Gastroesophageal sphincter (tissue), 4 donors: ENCODE measurements at regions not wholly inside any gene's neighbourhood (a gene's known extent, or its start where the extent isn't known, plus 50 kb on each side); places are given as distances from the start of the nearest gene placed in this dataset.

Experiments
- ATAC-seq: fragments of 150-250 bp; one replicate; pipeline ENCODE4 v1.9.1; 2016; ENCODE audit warnings: mild to moderate bottlenecking, moderate library complexity
- H3K27ac ChIP-seq, 4 donors: fragments of 200-600 bp; sonication (generic) in 3 of 4; 1 replicate in 3 of 4; 2 replicates in 1 of 4; pipeline ENCODE4 v1.5.1; 2016 to 2019
- H3K27me3 ChIP-seq: fragments of 200-600 bp; sonication (generic); one replicate; pipeline ENCODE4 v1.5.1; 2019
- H3K36me3 ChIP-seq, 2 donors: fragments of 200-600 bp; sonication (generic); one replicate each; pipeline ENCODE4 v1.5.1; 2019; ENCODE audit warnings: control low read depth in 1 of 2
- H3K4me1 ChIP-seq, 3 donors: fragments of 200-600 bp; sonication (generic); 1 replicate in 2 of 3; 2 replicates in 1 of 3; pipeline ENCODE4 v1.5.1; 2016 to 2019; ENCODE audit warnings: control low read depth in 2 of 3
- H3K4me3 ChIP-seq, 2 donors: fragments of 200-600 bp; sonication (generic); one replicate each; pipeline ENCODE4 v1.5.1; 2019; ENCODE audit warnings: mild to moderate bottlenecking in 1 of 2, moderate library complexity in 1 of 2
- H3K9me3 ChIP-seq, 3 donors: fragments of 200-600 bp; sonication (generic); one replicate each; pipeline ENCODE4 v1.5.1; 2017 to 2019; ENCODE audit warnings: control low read depth in 2 of 3
- CTCF ChIP-seq, 4 experiments: fragments of 200-600 bp in 2 of 4; fragments of 450-650 bp in 2 of 4; sonication (generic) in 1 of 4; IDR thresholded peaks; one replicate each; pipeline ENCODE4 v1.5.1; 2017 to 2019; ENCODE audit warnings: antibody characterized with exemption in 4 of 4, mild to moderate bottlenecking in 2 of 4, moderate library complexity in 2 of 4
- EP300 ChIP-seq: sonication (generic); formaldehyde crosslinking; IDR thresholded peaks from one replicate; pipeline ENCODE4 v1.6.1; 2017; ENCODE audit warnings: antibody characterized with exemption, mild to moderate bottlenecking
- POLR2A ChIP-seq, 2 donors: fragments of 450-650 bp; IDR thresholded peaks; one replicate each; pipeline ENCODE4 v1.6.1; 2017; ENCODE audit warnings: antibody characterized with exemption in 2 of 2, mild to moderate bottlenecking in 2 of 2, moderate library complexity in 1 of 2
- POLR2AphosphoS5 ChIP-seq: sonication (generic); formaldehyde crosslinking; IDR thresholded peaks from one replicate; pipeline ENCODE4 v1.6.1; 2017; ENCODE audit warnings: antibody characterized with exemption
- WGBS, 2 donors: methylation state at CpG; one replicate each; pipeline ENCODE4 v1.1.5; 2018; ENCODE audit warnings: low coverage in 1 of 2; 5-methylcytosine and 5-hydroxymethylcytosine counted together

GRCh38 chr4:173879509-173879908 is 349.5 kb upstream of the HAND2 start:
- Histone ChIP-seq H3K9me3 (no peaks in the 10 kb centered on the region), H3K4me1 (no peaks in the 10 kb centered on the region), H3K4me3 (no peak overlapping the region), H3K27ac (no peak overlapping the region), H3K36me3 (no peaks in the 10 kb centered on the region), H3K27me3 (no peaks in the 10 kb centered on the region)
- no peak for ATAC-seq
- WGBS, 2 donors, result 77 to 91% methylated on average over 5 of the region's 5 CpGs
- no peak for TF ChIP-seq POLR2A (IDR thresholded peaks at IDR 0.05)
- no peak for TF ChIP-seq EP300

- Histone ChIP-seq H3K4me3 (no peak overlapping the region), H3K9me3 (no peaks in the 10 kb centered on the region), H3K27me3 (no peaks in the 10 kb centered on the region), H3K4me1 (no peaks in the 10 kb centered on the region), H3K27ac (no peak overlapping the region), H3K36me3 (no peaks in the 10 kb centered on the region)
- ATAC-seq, result peak; percentile 28
- TF ChIP-seq CTCF (IDR thresholded peaks at IDR 0.05) (no peak), POLR2A (IDR thresholded peaks at IDR 0.05) (no peak), EP300 (no peak), POLR2AphosphoS5 (no peak)
- WGBS, 2 donors, result 21 to 62% methylated on average over 2 to 5 of the region's 5 CpGs
Observed at GRCh38 chr4:173878701-173879100, 348.7 kb upstream of the HAND2 start.

- no peaks in the 10 kb centered on the region for H3K36me3 ChIP-seq
- no peaks in the 10 kb centered on the region for H3K4me1 ChIP-seq
- TF ChIP-seq EP300, result no peak
- TF ChIP-seq CTCF (IDR thresholded peaks at IDR 0.05), result no peak
- TF ChIP-seq POLR2A (IDR thresholded peaks at IDR 0.05), result no peak
- TF ChIP-seq POLR2AphosphoS5, result no peak
- no peak overlapping the region for H3K27ac ChIP-seq
- no peaks in the 10 kb centered on the region for H3K9me3 ChIP-seq
- no peak for ATAC-seq
- no peaks in the 10 kb centered on the region for H3K27me3 ChIP-seq
- H3K4me3 ChIP-seq, result no peak overlapping the region
Observed at GRCh38 chr4:173871643-173872042, 341.6 kb upstream of the HAND2 start.

GRCh38 chr4:173866322-173867026 is 336.4 kb upstream of the HAND2 start:
- Histone ChIP-seq H3K27ac (no peak overlapping the region), H3K36me3 (no peaks in the 10 kb centered on the region), H3K27me3 (no peaks in the 10 kb centered on the region), H3K4me3 (no peak overlapping the region), H3K4me1 (no peaks in the 10 kb centered on the region), H3K9me3 (peaks cover 0 to 5% (median 0%) of the 10 kb centered on the region in 3 donors)
- TF ChIP-seq POLR2AphosphoS5, result no peak
- no peak for TF ChIP-seq CTCF (IDR thresholded peaks at IDR 0.05)
- no peak for TF ChIP-seq EP300
- no peak for TF ChIP-seq POLR2A (IDR thresholded peaks at IDR 0.05)
- ATAC-seq, result no peak
- 85 to 86% methylated on average over 3 of the region's 3 CpGs for WGBS, 2 donors

GRCh38 chr4:173862754-173863153 is 332.7 kb upstream of the HAND2 start:
- no peak for ATAC-seq
- Histone ChIP-seq H3K27ac (no peak overlapping the region), H3K36me3 (no peaks in the 10 kb centered on the region), H3K27me3 (no peaks in the 10 kb centered on the region), H3K4me3 (no peak overlapping the region), H3K9me3 (peaks cover 0 to 5% (median 0%) of the 10 kb centered on the region in 3 donors), H3K4me1 (peaks cover 0 to 6% (median 0%) of the 10 kb centered on the region in 3 donors)
- TF ChIP-seq POLR2AphosphoS5 (no peak), CTCF (IDR thresholded peaks at IDR 0.05) (no peak), EP300 (no peak), POLR2A (IDR thresholded peaks at IDR 0.05) (no peak)
- 78 to 90% methylated on average over 3 of the region's 3 CpGs for WGBS, 2 donors
